GM12878 (cell line): ENCODE measurements at regions not wholly inside any gene's neighbourhood (a gene's known extent, or its start where the extent isn't known, plus 50 kb on each side); places are given as distances from the start of the nearest gene placed in this dataset.

Experiments used
- ATAC-seq: fragments of 200-7000 bp; cut with Tn5 transposase; 3 replicates; pipeline ENCODE4 v1.9.1; 2020; ENCODE audit warnings: mild to moderate bottlenecking, moderate library complexity
- BruUV-seq: library from RNA; stranded (reverse); fragments of 400-500 nt; replicated peaks from 2 replicates; lab custom pipeline; 2021; lab: Mats Ljungman, UMichigan
- CTCF ChIA-PET: fragments of 300-600 bp; sonication (Branson Sonifier 250); formaldehyde crosslinking; extraction: SDS; loops from one replicate; lab custom pipeline; 2021; ENCODE audit warnings: inconsistent platforms; lab: Yijun Ruan, JAX
- POLR2A ChIA-PET: fragments of 350-600 bp; formaldehyde crosslinking; extraction: SDS; loops from one replicate; lab custom pipeline; 2021; ENCODE audit warnings: inconsistent platforms; lab: Charles Lee
- RAD21 ChIA-PET: fragments of 300-600 bp; sonication (Branson Sonifier 250); formaldehyde crosslinking; loops from one replicate; lab custom pipeline; 2023; ENCODE audit warnings: antibody characterized with exemption; ENCODE audit not compliant: unreplicated experiment; lab: Charles Lee
- SMC1A ChIA-PET: fragments of 300-600 bp; sonication (Branson Sonifier 250); formaldehyde crosslinking; loops from one replicate; lab custom pipeline; 2023; ENCODE audit not compliant: unreplicated experiment, uncharacterized antibody; lab: Charles Lee
- DNase-seq: peaks from one replicate; pipeline ENCODE4 v3.0.0-alpha.2; 2011; ENCODE audit warnings: low read depth, low spot score
- FAIRE-seq: peaks from 3 replicates; lab custom pipeline; 2011; peaks lifted over from hg19 to GRCh38; lab: Jason Lieb, UNC
- H2AFZ ChIP-seq: 2 replicates; pipeline ENCODE4 v1.6.0; 2011; ENCODE audit warnings: low read depth, low read length, control low read depth; ENCODE audit not compliant: control insufficient read depth
- H3K27ac ChIP-seq: 2 replicates; pipeline ENCODE4 v1.5.1; 2011; ENCODE audit warnings: control low read depth; ENCODE audit not compliant: control insufficient read depth, insufficient read depth
- H3K27me3 ChIP-seq, 2 experiments: replicated peaks in 1 of 2; 2 replicates each; pipeline versions ENCODE4 v1.6.0 to v1.6.1; 2011; ENCODE audit warnings: low read length in 1 of 2; ENCODE audit not compliant: control insufficient read depth in 2 of 2, insufficient read depth in 2 of 2
- H3K36me3 ChIP-seq, 2 experiments: 2 replicates each; pipeline ENCODE4 v1.5.1; 2011; ENCODE audit warnings: low read length in 1 of 2; ENCODE audit not compliant: control insufficient read depth in 2 of 2, insufficient read depth in 2 of 2
- H3K4me1 ChIP-seq: 2 replicates; pipeline ENCODE4 v1.6.1; 2011; ENCODE audit warnings: mild to moderate bottlenecking, low read length, moderate library complexity, mixed read lengths; ENCODE audit not compliant: control insufficient read depth, insufficient read depth
- H3K4me2 ChIP-seq: 2 replicates; pipeline ENCODE4 v1.6.0; 2011; ENCODE audit warnings: control low read depth; ENCODE audit not compliant: control insufficient read depth, insufficient read depth
- H3K4me3 ChIP-seq: fragments of 200-600 bp; sonication (generic); 2 replicates; pipeline ENCODE4 v1.5.1; 2016
- H3K79me2 ChIP-seq: 2 replicates; pipeline ENCODE4 v1.6.0; 2011; ENCODE audit warnings: low read length; ENCODE audit not compliant: control insufficient read depth, insufficient read depth
- H3K9ac ChIP-seq: 2 replicates; pipeline ENCODE4 v1.8.0; 2011; ENCODE audit warnings: low read length, control low read depth, mixed read lengths; ENCODE audit not compliant: control insufficient read depth, insufficient read depth
- H3K9me3 ChIP-seq: replicated peaks from 3 replicates; pipeline ENCODE4 v1.5.1; 2011; ENCODE audit warnings: mild to moderate bottlenecking, low read length; ENCODE audit not compliant: control insufficient read depth, insufficient read depth
- H4K20me1 ChIP-seq: 2 replicates; pipeline ENCODE4 v1.6.0; 2011; ENCODE audit not compliant: control insufficient read depth, insufficient read depth
- ETV6 ChIP-seq, 2 experiments: fragments of 450-650 bp in 1 of 2; IDR thresholded peaks in 1 of 2; conservative IDR thresholded peaks in 1 of 2; 2 replicates each; pipeline ENCODE4 v1.6.1; 2014; ENCODE audit warnings: antibody characterized with exemption in 1 of 2, borderline replicate concordance in 1 of 2, low read depth in 1 of 2, mild to moderate bottlenecking in 1 of 2, moderate library complexity in 1 of 2
- KLF5 ChIP-seq: fragments of 450-650 bp; IDR thresholded peaks from 2 replicates; pipeline ENCODE4 v1.6.1; 2014; ENCODE audit warnings: mild to moderate bottlenecking; ENCODE audit not compliant: partially characterized antibody
- MEF2B ChIP-seq: fragments of 450-650 bp; IDR thresholded peaks from 2 replicates; pipeline ENCODE4 v1.6.1; 2018; ENCODE audit warnings: mild to moderate bottlenecking, moderate library complexity; ENCODE audit not compliant: partially characterized antibody, poor library complexity, severe bottlenecking
- TAF1 ChIP-seq: IDR thresholded peaks from 2 replicates; pipeline ENCODE4 v1.6.1; 2011; ENCODE audit warnings: mild to moderate bottlenecking, low read depth, low read length, borderline replicate concordance
- YY1 ChIP-seq: IDR thresholded peaks from 2 replicates; pipeline ENCODE4 v1.6.1; 2011; ENCODE audit warnings: low read depth, mild to moderate bottlenecking, low read length
- ZNF274 ChIP-seq: IDR thresholded peaks from one replicate; pipeline ENCODE4 v1.8.0; 2011; ENCODE audit not compliant: insufficient read length, insufficient read depth
- WGBS: methylation state at CpG from one replicate; pipeline ENCODE4 v1.1.6; 2016; ENCODE audit warnings: low lambda C conversion rate; ENCODE audit not compliant: insufficient replicate concordance, insufficient coverage; ENCODE audit errors: missing lambda C conversion rate; 5-methylcytosine and 5-hydroxymethylcytosine counted together
- in situ Hi-C: fragments of 300-500 bp; cut with MboI; formaldehyde crosslinking; loops from 9 replicates; pipeline ENCODE4 v1.14.3; 2018; ENCODE audit warnings: mixed read lengths
- intact Hi-C: fragments of 100-400 bp; cut with micrococcal nuclease; formaldehyde crosslinking; loops from one replicate; pipeline ENCODE4 v1.14.2; 2022; ENCODE audit not compliant: unreplicated experiment
- TF ChIP-seq, protein P1 (sequence below): fragments of 450-650 bp; formaldehyde crosslinking; IDR thresholded peaks from 2 replicates; pipeline ENCODE4 v1.5.0; 2022; ENCODE audit warnings: mild to moderate bottlenecking, missing genetic modification characterization

- Histone ChIP-seq H4K20me1 (no peaks in the 10 kb centered on the region), H3K79me2 (no peaks in the 10 kb centered on the region), H3K27ac (no peak overlapping the region), H3K4me3 (no peak overlapping the region), H3K36me3 (no peaks in the 10 kb centered on the region), H3K4me1 (no peaks in the 10 kb centered on the region), H2AFZ (no peak overlapping the region), H3K27me3 (no peaks in the 10 kb centered on the region), H3K4me2 (no peak overlapping the region), H3K9me3 (no peaks in the 10 kb centered on the region; the same call in 2 of the 3 replicates), H3K9ac (no peak overlapping the region)
- ATAC-seq (no peak), DNase-seq (no peak), FAIRE-seq (no peak)
- RAD21 ChIA-PET: no interaction called here
- in situ Hi-C loops: no loop called here
- CTCF ChIA-PET: no interaction called here
- intact Hi-C loops: no loop called here
- 19% methylated on average over 5 of the region's 5 CpGs for WGBS
- SMC1A ChIA-PET: no interaction called here
- POLR2A ChIA-PET: no interaction called here
- BruUV-seq: no TSS peak
- TF ChIP-seq, protein P1, sequence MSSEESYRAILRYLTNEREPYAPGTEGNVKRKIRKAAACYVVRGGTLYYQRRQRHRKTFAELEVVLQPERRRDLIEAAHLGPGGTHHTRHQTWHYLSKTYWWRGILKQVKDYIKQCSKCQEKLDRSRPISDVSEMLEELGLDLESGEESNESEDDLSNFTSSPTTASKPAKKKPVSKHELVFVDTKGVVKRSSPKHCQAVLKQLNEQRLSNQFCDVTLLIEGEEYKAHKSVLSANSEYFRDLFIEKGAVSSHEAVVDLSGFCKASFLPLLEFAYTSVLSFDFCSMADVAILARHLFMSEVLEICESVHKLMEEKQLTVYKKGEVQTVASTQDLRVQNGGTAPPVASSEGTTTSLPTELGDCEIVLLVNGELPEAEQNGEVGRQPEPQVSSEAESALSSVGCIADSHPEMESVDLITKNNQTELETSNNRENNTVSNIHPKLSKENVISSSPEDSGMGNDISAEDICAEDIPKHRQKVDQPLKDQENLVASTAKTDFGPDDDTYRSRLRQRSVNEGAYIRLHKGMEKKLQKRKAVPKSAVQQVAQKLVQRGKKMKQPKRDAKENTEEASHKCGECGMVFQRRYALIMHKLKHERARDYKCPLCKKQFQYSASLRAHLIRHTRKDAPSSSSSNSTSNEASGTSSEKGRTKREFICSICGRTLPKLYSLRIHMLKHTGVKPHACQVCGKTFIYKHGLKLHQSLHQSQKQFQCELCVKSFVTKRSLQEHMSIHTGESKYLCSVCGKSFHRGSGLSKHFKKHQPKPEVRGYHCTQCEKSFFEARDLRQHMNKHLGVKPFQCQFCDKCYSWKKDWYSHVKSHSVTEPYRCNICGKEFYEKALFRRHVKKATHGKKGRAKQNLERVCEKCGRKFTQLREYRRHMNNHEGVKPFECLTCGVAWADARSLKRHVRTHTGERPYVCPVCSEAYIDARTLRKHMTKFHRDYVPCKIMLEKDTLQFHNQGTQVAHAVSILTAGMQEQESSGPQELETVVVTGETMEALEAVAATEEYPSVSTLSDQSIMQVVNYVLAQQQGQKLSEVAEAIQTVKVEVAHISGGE (CRISPR knock-in tag): no peak
- TF ChIP-seq KLF5 (no peak), ETV6 (conservative IDR thresholded peaks at IDR 0.05 in 1 of 2, IDR thresholded peaks at IDR 0.05 in 1 of 2; ENCODE audit: borderline replicate concordance in 1 of 2, low read depth in 1 of 2) (no peak), ZNF274 (no peak), TAF1 (no peak), YY1 (no peak), MEF2B (no peak)
Measured at GRCh38 chr6:170040906-170041305, 250.0 kb downstream of the DLL1 start.
